Osteocyte (in vitro differentiated cells): ENCODE measurements at regions not wholly inside any gene's neighbourhood (a gene's known extent, or its start where the extent isn't known, plus 50 kb on each side); places are given as distances from the start of the nearest gene placed in this dataset.

ENCODE experiments used
- DNase-seq: peaks from one replicate; pipeline ENCODE4 v3.0.0; 2021; ENCODE audit warnings: mixed read lengths; ENCODE audit not compliant: unreplicated experiment; ENCODE audit errors: extremely low spot score
- H3K27ac Mint-ChIP-seq: one replicate; pipeline ENCODE4 v1.8.0; 2021; ENCODE audit warnings: mild to moderate bottlenecking, mixed read lengths; ENCODE audit not compliant: unreplicated experiment
- H3K27me3 Mint-ChIP-seq: one replicate; pipeline ENCODE4 v1.8.0; 2021; ENCODE audit warnings: mixed read lengths; ENCODE audit not compliant: unreplicated experiment
- H3K36me3 Mint-ChIP-seq: one replicate; pipeline ENCODE4 v1.8.0; 2021; ENCODE audit warnings: mixed read lengths; ENCODE audit not compliant: unreplicated experiment
- H3K4me1 Mint-ChIP-seq: one replicate; pipeline ENCODE4 v1.8.0; 2021; ENCODE audit warnings: mixed read lengths; ENCODE audit not compliant: unreplicated experiment
- H3K4me3 Mint-ChIP-seq: one replicate; pipeline ENCODE4 v1.8.0; 2021; ENCODE audit warnings: mild to moderate bottlenecking, moderate library complexity, mixed read lengths; ENCODE audit not compliant: unreplicated experiment
- H3K9me3 Mint-ChIP-seq: one replicate; pipeline ENCODE4 v1.8.0; 2021; ENCODE audit warnings: mixed read lengths; ENCODE audit not compliant: unreplicated experiment
- TF ChIP-seq, protein P1 (sequence below): fragments of 200-600 bp; sonication (generic); IDR thresholded peaks from 2 replicates; pipeline ENCODE4 v1.5.0; 2021; ENCODE audit warnings: antibody characterized with exemption, mild to moderate bottlenecking, moderate library complexity

DNA sequence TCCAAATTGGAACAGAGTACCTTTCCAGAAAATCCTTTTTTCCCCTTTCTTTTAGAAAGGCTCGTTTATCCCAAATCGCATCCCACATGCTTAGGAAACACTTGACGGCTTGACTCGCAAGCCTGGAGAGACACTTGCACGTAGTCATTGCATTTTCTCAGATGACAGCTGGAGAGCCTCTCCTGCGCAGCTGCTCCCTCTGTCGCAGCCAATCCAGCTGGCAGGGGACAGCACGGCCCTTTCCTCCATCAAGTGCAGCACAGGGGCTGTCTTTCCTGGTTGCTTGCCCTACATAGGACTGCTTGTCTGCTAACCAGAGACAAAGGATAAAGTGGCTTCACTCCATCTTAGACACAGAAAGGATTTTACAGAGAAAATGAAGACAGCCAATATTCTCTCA, 77.6 kb upstream of the RGS17 start:
- TF ChIP-seq, protein P1, sequence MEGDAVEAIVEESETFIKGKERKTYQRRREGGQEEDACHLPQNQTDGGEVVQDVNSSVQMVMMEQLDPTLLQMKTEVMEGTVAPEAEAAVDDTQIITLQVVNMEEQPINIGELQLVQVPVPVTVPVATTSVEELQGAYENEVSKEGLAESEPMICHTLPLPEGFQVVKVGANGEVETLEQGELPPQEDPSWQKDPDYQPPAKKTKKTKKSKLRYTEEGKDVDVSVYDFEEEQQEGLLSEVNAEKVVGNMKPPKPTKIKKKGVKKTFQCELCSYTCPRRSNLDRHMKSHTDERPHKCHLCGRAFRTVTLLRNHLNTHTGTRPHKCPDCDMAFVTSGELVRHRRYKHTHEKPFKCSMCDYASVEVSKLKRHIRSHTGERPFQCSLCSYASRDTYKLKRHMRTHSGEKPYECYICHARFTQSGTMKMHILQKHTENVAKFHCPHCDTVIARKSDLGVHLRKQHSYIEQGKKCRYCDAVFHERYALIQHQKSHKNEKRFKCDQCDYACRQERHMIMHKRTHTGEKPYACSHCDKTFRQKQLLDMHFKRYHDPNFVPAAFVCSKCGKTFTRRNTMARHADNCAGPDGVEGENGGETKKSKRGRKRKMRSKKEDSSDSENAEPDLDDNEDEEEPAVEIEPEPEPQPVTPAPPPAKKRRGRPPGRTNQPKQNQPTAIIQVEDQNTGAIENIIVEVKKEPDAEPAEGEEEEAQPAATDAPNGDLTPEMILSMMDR, result no peak
- Mint-ChIP-seq H3K27me3 (peaks cover 19% of the 10 kb centered on the region), H3K36me3 (no peaks in the 10 kb centered on the region), H3K4me3 (no peak overlapping the region), H3K9me3 (no peaks in the 10 kb centered on the region), H3K4me1 (peaks cover 17% of the 10 kb centered on the region), H3K27ac (no peak overlapping the region)
- DNase-seq, result no peak

DNA sequence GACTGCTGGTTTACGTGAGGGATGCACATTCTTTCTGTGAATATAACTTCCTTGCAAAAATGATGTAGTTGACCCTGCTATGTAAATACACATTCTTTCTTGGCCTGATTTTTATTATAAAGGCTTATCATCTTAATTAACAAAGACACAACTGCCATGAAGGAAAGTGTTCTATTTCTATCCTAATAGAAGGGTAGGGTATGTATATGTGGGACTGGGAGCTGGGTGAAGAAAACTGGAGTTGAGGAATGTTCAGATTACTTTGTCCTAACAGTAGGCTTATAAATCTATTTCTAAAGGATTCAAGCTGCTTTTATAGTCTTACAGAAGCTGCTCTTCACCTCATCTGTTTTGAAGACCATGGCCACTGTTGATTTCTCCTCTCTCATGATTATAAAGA, 76.5 kb upstream of the RGS17 start:
- H3K27me3 Mint-ChIP-seq, result peaks cover 22% of the 10 kb centered on the region
- H3K4me3 Mint-ChIP-seq, result no peak overlapping the region
- H3K27ac Mint-ChIP-seq, result no peak overlapping the region
- no peaks in the 10 kb centered on the region for H3K9me3 Mint-ChIP-seq
- no peaks in the 10 kb centered on the region for H3K36me3 Mint-ChIP-seq
- TF ChIP-seq, protein P1, result no peak
- H3K4me1 Mint-ChIP-seq, result peaks cover 17% of the 10 kb centered on the region
- DNase-seq, result no peak

DNA sequence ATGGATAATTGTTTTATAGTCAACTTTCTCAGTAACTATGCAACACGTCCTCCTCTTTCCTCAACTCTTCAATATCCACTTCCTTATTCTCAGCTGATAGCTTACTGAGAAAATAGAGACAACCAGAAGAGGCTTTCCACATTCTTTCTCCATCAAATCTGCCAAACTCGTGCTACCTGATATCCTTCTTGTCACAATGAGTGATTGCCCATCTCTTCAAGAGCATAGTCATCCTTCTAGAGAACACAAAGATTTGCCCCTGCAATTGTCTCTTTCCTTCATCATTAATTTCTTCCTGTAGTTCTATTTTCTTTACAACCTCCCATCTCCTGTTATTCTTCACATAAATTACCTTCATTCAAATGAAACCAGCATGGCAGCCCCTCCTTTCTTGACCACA, 75.9 kb upstream of the RGS17 start:
- DNase-seq, result no peak
- Mint-ChIP-seq H3K36me3 (no peaks in the 10 kb centered on the region), H3K4me3 (no peak overlapping the region), H3K27ac (peak overlapping the region; percentile 9), H3K27me3 (peaks cover 22% of the 10 kb centered on the region), H3K4me1 (peaks cover 17% of the 10 kb centered on the region), H3K9me3 (no peaks in the 10 kb centered on the region)
- TF ChIP-seq, protein P1, result no peak

DNA sequence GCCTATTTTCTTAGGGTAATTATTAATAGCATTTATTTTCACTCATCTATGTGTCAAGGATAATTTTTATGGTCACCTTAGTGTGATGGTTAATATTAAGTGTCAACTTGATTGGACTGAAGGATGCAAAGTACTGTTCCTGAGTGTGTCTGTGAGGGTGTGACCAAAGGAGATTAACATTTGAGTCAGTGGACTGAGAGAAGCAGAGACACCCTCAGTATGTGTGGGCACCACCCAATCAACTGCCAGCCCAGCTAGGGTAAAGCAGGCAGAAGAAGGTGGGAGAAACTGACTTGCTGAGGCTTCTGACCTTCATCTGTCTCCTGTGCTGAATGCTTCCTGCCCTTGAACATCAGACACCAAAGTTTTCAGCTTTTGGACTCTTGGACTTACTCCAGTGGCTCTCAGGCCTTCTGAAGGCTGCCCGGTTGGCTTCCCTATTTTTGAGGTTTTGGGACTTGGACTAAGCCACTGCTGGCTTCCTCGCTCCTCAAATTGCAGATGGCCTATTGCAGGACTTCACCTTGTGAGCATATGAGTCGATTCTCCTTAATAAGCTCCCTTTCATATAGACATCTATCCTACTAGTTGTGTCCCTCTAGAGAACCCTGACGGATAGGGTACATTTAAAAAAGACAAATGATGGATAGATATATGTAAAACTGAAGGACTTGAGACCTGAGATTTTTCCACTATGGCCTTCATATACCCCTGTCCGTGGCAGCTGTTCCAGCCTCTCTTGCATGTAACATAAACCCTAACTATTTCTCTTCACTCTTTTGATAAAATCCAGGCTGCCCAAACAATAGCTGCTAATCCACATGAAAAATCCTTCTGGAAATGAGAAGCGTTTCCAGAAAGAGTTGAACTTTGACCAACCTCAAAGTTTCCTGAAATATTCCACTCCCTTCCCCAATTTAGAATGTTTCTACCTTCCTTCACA, 62.1 kb upstream of the RGS17 start:
- no peak for DNase-seq
- Mint-ChIP-seq H3K27me3 (peaks cover 34% of the 10 kb centered on the region), H3K36me3 (no peaks in the 10 kb centered on the region), H3K27ac (no peak overlapping the region), H3K4me3 (no peak overlapping the region), H3K4me1 (no peaks in the 10 kb centered on the region), H3K9me3 (no peaks in the 10 kb centered on the region)
- TF ChIP-seq, protein P1, result no peak

DNA sequence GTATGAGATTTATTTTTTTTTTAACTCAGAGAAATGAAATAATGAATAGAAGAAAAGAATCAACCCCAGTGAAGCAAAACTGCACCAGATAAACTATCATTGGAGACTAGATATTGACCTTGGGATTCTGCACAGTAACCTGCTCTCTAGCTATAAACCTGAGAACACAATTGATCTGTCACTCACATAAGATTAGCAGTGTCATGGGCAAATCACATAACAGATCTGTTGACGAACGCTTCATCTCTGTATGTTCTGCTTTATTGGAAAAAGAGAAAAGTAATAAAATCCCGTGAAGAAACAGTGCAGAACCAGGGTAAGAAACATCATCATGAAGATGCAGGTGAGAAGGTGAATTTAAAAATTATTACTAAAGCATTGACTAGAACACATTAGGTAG, 52.8 kb upstream of the RGS17 start:
- TF ChIP-seq, protein P1, result no peak
- peaks cover 42% of the 10 kb centered on the region for H3K27me3 Mint-ChIP-seq
- H3K4me1 Mint-ChIP-seq, result no peaks in the 10 kb centered on the region
- peaks cover 10% of the 10 kb centered on the region for H3K9me3 Mint-ChIP-seq
- no peak overlapping the region for H3K27ac Mint-ChIP-seq
- no peaks in the 10 kb centered on the region for H3K36me3 Mint-ChIP-seq
- DNase-seq, result no peak
- no peak overlapping the region for H3K4me3 Mint-ChIP-seq
